GM23338 (cell line): ENCODE measurements at regions not wholly inside any gene's neighbourhood (a gene's known extent, or its start where the extent isn't known, plus 50 kb on each side); places are given as distances from the start of the nearest gene placed in this dataset.

ENCODE experiments used
- ATAC-seq: fragments of 200-7000 bp; cut with Tn5 transposase; 3 replicates; pipeline ENCODE4 v1.9.1; 2020
- DNase-seq: peaks from one replicate; pipeline ENCODE4 v3.0.0-alpha.2; 2015; ENCODE audit warnings: low spot score
- H2AFZ ChIP-seq: fragments of 200-600 bp; sonication (generic); 2 replicates; pipeline ENCODE4 v1.8.0; 2016; ENCODE audit warnings: antibody characterized with exemption, mild to moderate bottlenecking, moderate library complexity
- H3F3A ChIP-seq: fragments of 200-600 bp; sonication (generic); replicated peaks from 2 replicates; pipeline ENCODE4 v1.8.0; 2017; ENCODE audit warnings: antibody characterized with exemption, mixed run types, low read depth
- H3K27ac ChIP-seq: fragments of 200-600 bp; sonication (generic); 2 replicates; pipeline ENCODE4 v1.6.1; 2016; ENCODE audit warnings: low read depth
- H3K27me3 ChIP-seq: fragments of 200-600 bp; sonication (generic); 2 replicates; pipeline ENCODE4 v1.8.0; 2016; ENCODE audit warnings: mild to moderate bottlenecking, mixed run types, moderate library complexity; ENCODE audit not compliant: insufficient read depth
- H3K36me3 ChIP-seq: fragments of 200-600 bp; sonication (generic); 2 replicates; pipeline ENCODE4 v1.8.0; 2016; ENCODE audit warnings: mild to moderate bottlenecking; ENCODE audit not compliant: insufficient read depth
- H3K4me1 ChIP-seq: fragments of 200-600 bp; sonication (generic); 2 replicates; pipeline ENCODE4 v1.8.0; 2016; ENCODE audit warnings: mild to moderate bottlenecking, moderate library complexity; ENCODE audit not compliant: insufficient read depth
- H3K4me2 ChIP-seq: fragments of 200-600 bp; sonication (generic); 2 replicates; pipeline ENCODE4 v1.7.1; 2017; ENCODE audit warnings: mixed run types
- H3K4me3 ChIP-seq: fragments of 200-600 bp; sonication (generic); 2 replicates; pipeline ENCODE4 v1.6.1; 2016; ENCODE audit warnings: mixed run types
- H3K79me2 ChIP-seq: fragments of 200-600 bp; sonication (generic); replicated peaks from 2 replicates; pipeline ENCODE4 v1.8.0; 2017; ENCODE audit warnings: mild to moderate bottlenecking; ENCODE audit not compliant: insufficient read depth
- H3K9me2 ChIP-seq: fragments of 200-600 bp; sonication (generic); 2 replicates; pipeline ENCODE4 v1.8.0; 2017; ENCODE audit not compliant: insufficient read depth
- H4K20me1 ChIP-seq: fragments of 200-600 bp; sonication (generic); replicated peaks from 2 replicates; pipeline ENCODE4 v1.8.0; 2017; ENCODE audit warnings: mild to moderate bottlenecking; ENCODE audit not compliant: insufficient read depth
- H3K27ac Mint-ChIP-seq: 2 replicates; pipeline ENCODE4 v1.8.0; 2020; ENCODE audit warnings: inconsistent platforms, mild to moderate bottlenecking, moderate library complexity, mixed read lengths
- H3K27me3 Mint-ChIP-seq: 3 replicates; pipeline ENCODE4 v1.8.0; 2022; ENCODE audit warnings: low read depth, mild to moderate bottlenecking, moderate library complexity, mixed read lengths, inconsistent platforms; ENCODE audit not compliant: insufficient read depth, poor library complexity
- H3K36me3 Mint-ChIP-seq: 3 replicates; pipeline ENCODE4 v1.8.0; 2021; ENCODE audit warnings: low read depth, mild to moderate bottlenecking, inconsistent platforms, moderate library complexity, mixed read lengths
- H3K4me1 Mint-ChIP-seq: 3 replicates; pipeline ENCODE4 v1.8.0; 2020; ENCODE audit warnings: mild to moderate bottlenecking, inconsistent platforms, mixed read lengths
- H3K4me3 Mint-ChIP-seq: 3 replicates; pipeline ENCODE4 v1.8.0; 2021; ENCODE audit warnings: moderate library complexity, mild to moderate bottlenecking, inconsistent platforms, mixed read lengths
- H3K9me3 Mint-ChIP-seq: 3 replicates; pipeline ENCODE4 v1.8.0; 2020; ENCODE audit warnings: moderate library complexity, mild to moderate bottlenecking, inconsistent platforms, mixed read lengths
- CREB1 ChIP-seq: fragments of 250-450 bp; sonication (Bioruptor Pico); IDR thresholded peaks from 2 replicates; pipeline ENCODE4 v1.5.0; 2020; ENCODE audit warnings: low read depth, mild to moderate bottlenecking, moderate library complexity
- ETS1 ChIP-seq: IDR thresholded peaks from 2 replicates; pipeline ENCODE4 v1.6.1; 2016; ENCODE audit warnings: antibody characterized with exemption
- EZH2phosphoT487 ChIP-seq: fragments of 200-600 bp; sonication (generic); IDR thresholded peaks from one replicate; pipeline ENCODE4 v1.8.1; 2018; ENCODE audit warnings: antibody characterized with exemption; ENCODE audit not compliant: unreplicated experiment
- JUNB ChIP-seq: IDR thresholded peaks from one replicate; pipeline ENCODE4 v1.6.1; 2016; ENCODE audit warnings: antibody characterized with exemption; ENCODE audit not compliant: unreplicated experiment
- POLR2AphosphoS5 ChIP-seq: IDR thresholded peaks from 2 replicates; pipeline ENCODE4 v1.6.1; 2016; ENCODE audit warnings: antibody characterized with exemption, low read depth
- STAT1 ChIP-seq: IDR thresholded peaks from one replicate; pipeline ENCODE4 v1.6.1; 2016; ENCODE audit warnings: antibody characterized with exemption; ENCODE audit not compliant: unreplicated experiment
- ZNF114 ChIP-seq: fragments of 250-450 bp; sonication (Bioruptor Pico); IDR thresholded peaks from 2 replicates; pipeline ENCODE4 v1.5.0; 2020; ENCODE audit warnings: mild to moderate bottlenecking, moderate library complexity
- ZNF331 ChIP-seq: fragments of 250-450 bp; sonication (Bioruptor Pico); IDR thresholded peaks from 2 replicates; pipeline ENCODE4 v1.5.0; 2020; ENCODE audit warnings: low read depth, mild to moderate bottlenecking, moderate library complexity
- TF ChIP-seq, protein P1 (sequence below), 2 experiments: fragments of 200-600 bp in 1 of 2; sonication (generic) in 1 of 2; conservative IDR thresholded peaks; 2 replicates each; pipeline versions ENCODE4 v1.5.1 to v1.6.1; 2016 to 2017; ENCODE audit warnings: antibody characterized with exemption in 2 of 2, low read depth in 2 of 2, mild to moderate bottlenecking in 2 of 2, moderate library complexity in 1 of 2
- TF ChIP-seq, protein P2 (sequence below): fragments of 250-450 bp; sonication (Bioruptor Pico); IDR thresholded peaks from 2 replicates; pipeline ENCODE4 v1.5.0; 2020; ENCODE audit warnings: mild to moderate bottlenecking, moderate library complexity
- TF ChIP-seq, protein P3 (sequence below): IDR thresholded peaks from one replicate; pipeline ENCODE4 v1.6.1; 2018; ENCODE audit warnings: antibody characterized with exemption; ENCODE audit not compliant: unreplicated experiment

- TF ChIP-seq ETS1 (no peak), ZNF331 (no peak), ZNF114 (CRISPR knock-in tag) (no peak), JUNB (no peak), STAT1 (no peak)
- TF ChIP-seq, protein P1, sequence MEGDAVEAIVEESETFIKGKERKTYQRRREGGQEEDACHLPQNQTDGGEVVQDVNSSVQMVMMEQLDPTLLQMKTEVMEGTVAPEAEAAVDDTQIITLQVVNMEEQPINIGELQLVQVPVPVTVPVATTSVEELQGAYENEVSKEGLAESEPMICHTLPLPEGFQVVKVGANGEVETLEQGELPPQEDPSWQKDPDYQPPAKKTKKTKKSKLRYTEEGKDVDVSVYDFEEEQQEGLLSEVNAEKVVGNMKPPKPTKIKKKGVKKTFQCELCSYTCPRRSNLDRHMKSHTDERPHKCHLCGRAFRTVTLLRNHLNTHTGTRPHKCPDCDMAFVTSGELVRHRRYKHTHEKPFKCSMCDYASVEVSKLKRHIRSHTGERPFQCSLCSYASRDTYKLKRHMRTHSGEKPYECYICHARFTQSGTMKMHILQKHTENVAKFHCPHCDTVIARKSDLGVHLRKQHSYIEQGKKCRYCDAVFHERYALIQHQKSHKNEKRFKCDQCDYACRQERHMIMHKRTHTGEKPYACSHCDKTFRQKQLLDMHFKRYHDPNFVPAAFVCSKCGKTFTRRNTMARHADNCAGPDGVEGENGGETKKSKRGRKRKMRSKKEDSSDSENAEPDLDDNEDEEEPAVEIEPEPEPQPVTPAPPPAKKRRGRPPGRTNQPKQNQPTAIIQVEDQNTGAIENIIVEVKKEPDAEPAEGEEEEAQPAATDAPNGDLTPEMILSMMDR (conservative IDR thresholded peaks at IDR 0.05; ENCODE audit: low read depth in 2 of 2) = no peak
Observed at GRCh38 chr1:55632906-55633305, 417.7 kb upstream of the USP24 start (continued).

- H2AFZ ChIP-seq = no peak overlapping the region
- ATAC-seq (no peak), DNase-seq (no peak)
- H3F3A ChIP-seq = no peaks in the 10 kb centered on the region
- Mint-ChIP-seq H3K36me3 (no peaks in the 10 kb centered on the region; the same call in 2 of the 3 replicates), H3K27ac (no peak overlapping the region; the same call in 1 of the 2 replicates), H3K9me3 (no peaks in the 10 kb centered on the region; the same call in 2 of the 3 replicates), H3K27me3 (peaks cover 2% of the 10 kb centered on the region), H3K4me1 (peaks cover 18% of the 10 kb centered on the region), H3K4me3 (no peak overlapping the region)
- H3K4me1 ChIP-seq = no peaks in the 10 kb centered on the region
- no peak overlapping the region for H3K4me2 ChIP-seq
- no peaks in the 10 kb centered on the region for H3K36me3 ChIP-seq
- no peak overlapping the region for H3K27ac ChIP-seq
- peaks cover 18% of the 10 kb centered on the region for H3K9me2 ChIP-seq
- no peak overlapping the region for H3K4me3 ChIP-seq
- no peaks in the 10 kb centered on the region for H3K79me2 ChIP-seq
- H4K20me1 ChIP-seq = no peaks in the 10 kb centered on the region
- H3K27me3 ChIP-seq = no peaks in the 10 kb centered on the region
- TF ChIP-seq ZNF331 (no peak), ZNF114 (CRISPR knock-in tag) (no peak), POLR2AphosphoS5 (no peak), EZH2phosphoT487 (no peak), JUNB (no peak), CREB1 (CRISPR knock-in tag) (no peak)
- TF ChIP-seq, protein P2, sequence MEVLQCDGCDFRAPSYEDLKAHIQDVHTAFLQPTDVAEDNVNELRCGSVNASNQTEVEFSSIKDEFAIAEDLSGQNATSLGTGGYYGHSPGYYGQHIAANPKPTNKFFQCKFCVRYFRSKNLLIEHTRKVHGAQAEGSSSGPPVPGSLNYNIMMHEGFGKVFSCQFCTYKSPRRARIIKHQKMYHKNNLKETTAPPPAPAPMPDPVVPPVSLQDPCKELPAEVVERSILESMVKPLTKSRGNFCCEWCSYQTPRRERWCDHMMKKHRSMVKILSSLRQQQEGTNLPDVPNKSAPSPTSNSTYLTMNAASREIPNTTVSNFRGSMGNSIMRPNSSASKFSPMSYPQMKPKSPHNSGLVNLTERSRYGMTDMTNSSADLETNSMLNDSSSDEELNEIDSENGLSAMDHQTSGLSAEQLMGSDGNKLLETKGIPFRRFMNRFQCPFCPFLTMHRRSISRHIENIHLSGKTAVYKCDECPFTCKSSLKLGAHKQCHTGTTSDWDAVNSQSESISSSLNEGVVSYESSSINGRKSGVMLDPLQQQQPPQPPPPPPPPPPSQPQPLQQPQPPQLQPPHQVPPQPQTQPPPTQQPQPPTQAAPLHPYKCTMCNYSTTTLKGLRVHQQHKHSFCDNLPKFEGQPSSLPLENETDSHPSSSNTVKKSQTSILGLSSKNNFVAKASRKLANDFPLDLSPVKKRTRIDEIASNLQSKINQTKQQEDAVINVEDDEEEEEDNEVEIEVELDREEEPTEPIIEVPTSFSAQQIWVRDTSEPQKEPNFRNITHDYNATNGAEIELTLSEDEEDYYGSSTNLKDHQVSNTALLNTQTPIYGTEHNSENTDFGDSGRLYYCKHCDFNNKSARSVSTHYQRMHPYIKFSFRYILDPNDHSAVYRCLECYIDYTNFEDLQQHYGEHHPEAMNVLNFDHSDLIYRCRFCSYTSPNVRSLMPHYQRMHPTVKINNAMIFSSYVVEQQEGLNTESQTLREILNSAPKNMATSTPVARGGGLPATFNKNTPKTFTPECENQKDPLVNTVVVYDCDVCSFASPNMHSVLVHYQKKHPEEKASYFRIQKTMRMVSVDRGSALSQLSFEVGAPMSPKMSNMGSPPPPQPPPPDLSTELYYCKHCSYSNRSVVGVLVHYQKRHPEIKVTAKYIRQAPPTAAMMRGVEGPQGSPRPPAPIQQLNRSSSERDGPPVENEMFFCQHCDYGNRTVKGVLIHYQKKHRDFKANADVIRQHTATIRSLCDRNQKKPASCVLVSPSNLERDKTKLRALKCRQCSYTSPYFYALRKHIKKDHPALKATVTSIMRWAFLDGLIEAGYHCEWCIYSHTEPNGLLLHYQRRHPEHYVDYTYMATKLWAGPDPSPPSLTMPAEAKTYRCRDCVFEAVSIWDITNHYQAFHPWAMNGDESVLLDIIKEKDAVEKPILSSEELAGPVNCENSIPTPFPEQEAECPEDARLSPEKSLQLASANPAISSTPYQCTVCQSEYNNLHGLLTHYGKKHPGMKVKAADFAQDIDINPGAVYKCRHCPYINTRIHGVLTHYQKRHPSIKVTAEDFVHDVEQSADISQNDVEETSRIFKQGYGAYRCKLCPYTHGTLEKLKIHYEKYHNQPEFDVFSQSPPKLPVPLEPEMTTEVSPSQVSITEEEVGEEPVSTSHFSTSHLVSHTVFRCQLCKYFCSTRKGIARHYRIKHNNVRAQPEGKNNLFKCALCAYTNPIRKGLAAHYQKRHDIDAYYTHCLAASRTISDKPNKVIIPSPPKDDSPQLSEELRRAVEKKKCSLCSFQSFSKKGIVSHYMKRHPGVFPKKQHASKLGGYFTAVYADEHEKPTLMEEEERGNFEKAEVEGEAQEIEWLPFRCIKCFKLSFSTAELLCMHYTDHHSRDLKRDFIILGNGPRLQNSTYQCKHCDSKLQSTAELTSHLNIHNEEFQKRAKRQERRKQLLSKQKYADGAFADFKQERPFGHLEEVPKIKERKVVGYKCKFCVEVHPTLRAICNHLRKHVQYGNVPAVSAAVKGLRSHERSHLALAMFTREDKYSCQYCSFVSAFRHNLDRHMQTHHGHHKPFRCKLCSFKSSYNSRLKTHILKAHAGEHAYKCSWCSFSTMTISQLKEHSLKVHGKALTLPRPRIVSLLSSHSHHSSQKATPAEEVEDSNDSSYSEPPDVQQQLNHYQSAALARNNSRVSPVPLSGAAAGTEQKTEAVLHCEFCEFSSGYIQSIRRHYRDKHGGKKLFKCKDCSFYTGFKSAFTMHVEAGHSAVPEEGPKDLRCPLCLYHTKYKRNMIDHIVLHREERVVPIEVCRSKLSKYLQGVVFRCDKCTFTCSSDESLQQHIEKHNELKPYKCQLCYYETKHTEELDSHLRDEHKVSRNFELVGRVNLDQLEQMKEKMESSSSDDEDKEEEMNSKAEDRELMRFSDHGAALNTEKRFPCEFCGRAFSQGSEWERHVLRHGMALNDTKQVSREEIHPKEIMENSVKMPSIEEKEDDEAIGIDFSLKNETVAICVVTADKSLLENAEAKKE = no peak
- TF ChIP-seq, protein P3, sequence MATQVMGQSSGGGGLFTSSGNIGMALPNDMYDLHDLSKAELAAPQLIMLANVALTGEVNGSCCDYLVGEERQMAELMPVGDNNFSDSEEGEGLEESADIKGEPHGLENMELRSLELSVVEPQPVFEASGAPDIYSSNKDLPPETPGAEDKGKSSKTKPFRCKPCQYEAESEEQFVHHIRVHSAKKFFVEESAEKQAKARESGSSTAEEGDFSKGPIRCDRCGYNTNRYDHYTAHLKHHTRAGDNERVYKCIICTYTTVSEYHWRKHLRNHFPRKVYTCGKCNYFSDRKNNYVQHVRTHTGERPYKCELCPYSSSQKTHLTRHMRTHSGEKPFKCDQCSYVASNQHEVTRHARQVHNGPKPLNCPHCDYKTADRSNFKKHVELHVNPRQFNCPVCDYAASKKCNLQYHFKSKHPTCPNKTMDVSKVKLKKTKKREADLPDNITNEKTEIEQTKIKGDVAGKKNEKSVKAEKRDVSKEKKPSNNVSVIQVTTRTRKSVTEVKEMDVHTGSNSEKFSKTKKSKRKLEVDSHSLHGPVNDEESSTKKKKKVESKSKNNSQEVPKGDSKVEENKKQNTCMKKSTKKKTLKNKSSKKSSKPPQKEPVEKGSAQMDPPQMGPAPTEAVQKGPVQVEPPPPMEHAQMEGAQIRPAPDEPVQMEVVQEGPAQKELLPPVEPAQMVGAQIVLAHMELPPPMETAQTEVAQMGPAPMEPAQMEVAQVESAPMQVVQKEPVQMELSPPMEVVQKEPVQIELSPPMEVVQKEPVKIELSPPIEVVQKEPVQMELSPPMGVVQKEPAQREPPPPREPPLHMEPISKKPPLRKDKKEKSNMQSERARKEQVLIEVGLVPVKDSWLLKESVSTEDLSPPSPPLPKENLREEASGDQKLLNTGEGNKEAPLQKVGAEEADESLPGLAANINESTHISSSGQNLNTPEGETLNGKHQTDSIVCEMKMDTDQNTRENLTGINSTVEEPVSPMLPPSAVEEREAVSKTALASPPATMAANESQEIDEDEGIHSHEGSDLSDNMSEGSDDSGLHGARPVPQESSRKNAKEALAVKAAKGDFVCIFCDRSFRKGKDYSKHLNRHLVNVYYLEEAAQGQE = no peak
Observed at GRCh38 chr1:55632058-55632457, 416.9 kb upstream of the USP24 start.
